GM12874 (cell line): ENCODE measurements at regions not wholly inside any gene's neighbourhood (a gene's known extent, or its start where the extent isn't known, plus 50 kb on each side); places are given as distances from the start of the nearest gene placed in this dataset.

Source experiments
- CTCF ChIP-seq: IDR thresholded peaks from 2 replicates; pipeline ENCODE4 v1.5.1; 2011; ENCODE audit warnings: low read depth, mild to moderate bottlenecking, control low read depth, low read length, moderate library complexity; ENCODE audit not compliant: insufficient read depth

DNA sequence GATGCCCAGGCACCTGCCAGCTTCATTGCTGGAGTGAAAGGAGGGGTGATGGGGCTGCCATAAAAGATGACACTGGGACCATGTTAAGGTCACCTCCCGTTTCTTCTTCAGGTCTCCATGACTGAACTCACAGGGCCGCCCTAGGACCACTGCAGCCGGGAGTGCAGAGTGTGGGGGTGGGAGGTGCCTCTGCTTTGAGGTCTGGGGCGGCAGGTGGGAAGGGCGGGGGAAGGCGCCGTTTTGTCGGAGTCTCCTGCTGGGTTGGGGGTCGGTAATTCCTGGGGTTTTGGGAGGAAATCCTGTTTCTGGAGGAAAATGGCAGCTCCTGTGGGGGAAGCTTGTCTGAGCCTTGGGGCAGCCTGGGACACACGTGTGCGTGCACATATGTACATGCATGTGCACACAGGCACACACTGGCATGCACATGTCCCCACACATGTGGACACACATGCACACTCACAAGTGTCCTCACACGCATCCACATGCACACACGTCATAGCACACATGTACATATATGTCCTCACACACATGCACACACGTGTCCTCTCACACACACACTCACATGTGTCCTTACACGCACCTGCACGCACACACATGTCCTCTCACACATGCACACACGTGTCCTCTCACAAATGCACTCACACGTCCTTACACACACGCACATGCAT, 990.9 kb downstream of the BRD1 start:
- no peak for TF ChIP-seq CTCF

- TF ChIP-seq CTCF, result no peak
Observed at GRCh38 chr22:48835857-48836672, 991.6 kb downstream of the BRD1 start.

- TF ChIP-seq CTCF, result no peak
Observed at GRCh38 chr22:48835364-48835763, 992.3 kb downstream of the BRD1 start.

DNA sequence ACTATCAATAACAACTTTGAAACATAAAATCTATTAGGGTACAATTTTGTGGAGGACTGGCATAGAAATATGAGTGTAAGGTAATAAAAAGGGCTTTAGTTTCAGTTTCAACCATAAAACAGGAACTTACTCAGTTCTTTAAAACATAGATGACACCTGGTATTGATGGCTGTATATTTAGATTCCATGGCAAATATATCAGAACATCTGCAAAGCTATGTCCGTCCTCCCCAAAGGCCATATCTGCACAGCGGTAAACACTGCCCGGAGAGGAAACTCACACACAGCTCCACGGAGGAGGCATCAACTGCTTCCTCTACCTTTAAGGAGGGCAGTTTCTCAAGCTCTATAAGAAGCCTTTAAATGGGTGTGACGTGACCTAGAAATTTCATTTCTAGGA, 993.3 kb downstream of the BRD1 start:
- no peak for TF ChIP-seq CTCF

- no peak for TF ChIP-seq CTCF
Observed at GRCh38 chr22:48832592-48832991, 995.1 kb downstream of the BRD1 start.

DNA sequence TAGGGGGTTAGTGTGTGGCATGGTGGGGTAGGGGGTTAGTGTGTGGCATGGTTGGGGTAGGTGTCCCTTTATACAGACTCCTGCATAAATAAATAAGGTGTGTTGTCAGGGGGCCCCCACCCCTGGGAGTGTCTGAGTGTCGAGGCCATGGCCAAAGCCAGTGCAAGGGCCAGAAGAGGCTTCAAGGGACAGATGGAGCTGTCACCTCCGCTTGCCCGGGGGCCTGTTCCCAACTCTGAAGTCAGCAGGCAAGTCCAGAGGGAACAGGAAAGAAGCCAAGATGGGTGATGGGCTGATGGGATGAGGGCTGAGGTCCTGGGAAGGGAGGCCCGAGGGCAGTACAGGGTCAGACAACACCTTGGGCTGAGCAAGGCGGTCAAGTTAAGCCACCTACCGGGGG, 997.8 kb downstream of the BRD1 start:
- TF ChIP-seq CTCF, result no peak

- no peak for TF ChIP-seq CTCF
Observed at GRCh38 chr22:48828688-48829087, 999.0 kb downstream of the BRD1 start.
